ENCODE measurements at regions not wholly inside any gene's neighbourhood (a gene's known extent, or its start where the extent isn't known, plus 50 kb on each side); places are given as distances from the start of the nearest gene placed in this dataset.
A peak's percentile ranks its signal among the peaks of the same experiment; 100 is the strongest.
"Not testable (repeated sequence)": the region's sequence is repeated elsewhere in the genome, so short reads cannot be mapped to it uniquely, and the experiment has no call there.

DNA sequence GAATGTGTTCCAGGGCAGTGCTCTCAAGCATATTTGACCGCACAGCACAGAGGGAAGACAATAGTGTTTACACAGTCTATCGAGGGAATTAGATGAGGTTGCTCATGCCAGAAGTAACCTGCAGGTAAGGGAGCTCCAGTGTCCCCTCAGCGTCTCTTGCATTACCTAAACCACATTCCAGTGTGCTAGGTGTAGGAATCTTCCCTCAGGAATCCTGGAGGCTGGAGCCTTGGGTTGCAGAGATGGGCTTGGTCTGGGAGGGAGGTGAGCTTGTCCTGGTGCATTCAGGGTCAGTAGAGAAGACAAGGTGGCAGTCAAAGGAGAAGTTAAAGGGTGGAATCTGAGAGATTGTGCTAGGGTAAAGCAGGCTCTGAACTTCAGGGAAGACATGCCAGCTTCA lies 56.3 kb downstream of the SOX14 start:
- no peak for DNase-seq

GRCh38 chr3:137835096-137835495 lies 71.0 kb downstream of the SOX14 start:
- DNase-seq, result no peak

DNA sequence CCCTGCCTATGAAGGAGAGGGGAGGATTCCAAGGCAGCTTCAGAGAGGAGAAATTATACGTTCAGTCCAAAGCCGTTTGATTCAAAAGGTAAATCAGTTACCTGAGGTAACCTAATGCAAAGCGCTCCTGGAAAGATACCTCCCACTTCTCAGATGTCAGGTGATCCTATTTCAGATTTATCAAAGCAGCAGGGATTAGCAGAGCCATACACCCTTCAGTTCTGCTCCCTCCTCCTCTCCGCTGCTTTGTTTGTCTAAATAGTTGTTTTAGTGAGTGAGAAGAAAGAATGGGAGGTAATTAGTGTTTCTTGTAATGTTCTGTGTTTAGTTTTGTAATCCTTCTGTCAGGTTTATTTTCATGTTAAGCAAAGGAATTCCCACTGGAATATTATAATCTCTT lies 81.1 kb downstream of the SOX14 start:
- no peak for DNase-seq

DNA sequence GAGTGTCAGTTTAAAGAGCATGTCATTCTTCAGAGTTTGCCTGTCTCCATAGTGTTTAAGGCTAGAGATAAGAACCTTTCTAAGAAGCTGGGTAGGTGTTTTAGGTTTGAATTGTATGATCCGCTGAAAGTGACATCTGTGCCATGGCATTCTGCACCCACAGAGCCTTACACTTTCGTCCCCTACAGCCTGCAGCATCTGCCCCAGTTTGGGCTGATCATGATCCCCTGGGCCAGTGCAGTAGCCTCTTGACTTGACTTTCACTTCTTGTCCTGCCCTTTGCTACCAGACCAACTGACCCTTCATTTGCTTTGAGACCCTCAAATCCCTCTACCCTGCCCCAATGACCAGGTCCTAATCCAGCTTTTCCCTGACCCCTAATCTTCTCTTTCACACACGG lies 81.6 kb downstream of the SOX14 start:
- DNase-seq, result no peak

DNA sequence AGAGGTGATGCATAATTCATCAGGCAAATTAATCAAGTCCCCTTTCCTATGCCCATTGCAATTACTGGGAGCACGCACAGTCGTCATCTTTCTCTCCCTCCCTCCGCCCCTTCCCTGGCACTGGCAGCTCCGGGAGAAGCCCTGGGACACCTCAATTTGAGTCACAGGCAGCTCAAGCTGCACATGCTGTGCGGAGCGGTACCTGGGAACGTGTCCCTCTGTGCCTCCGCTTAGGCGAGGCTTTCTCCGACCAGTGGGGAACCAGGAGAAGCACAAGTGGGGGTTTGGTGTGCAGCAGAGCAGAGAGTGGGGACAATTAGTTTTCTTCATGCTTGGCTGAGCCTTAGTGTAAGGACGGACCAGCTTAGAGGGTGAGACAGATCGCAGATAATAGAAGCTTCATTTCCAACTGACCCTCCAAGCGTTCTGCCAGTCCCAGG lies 88.3 kb downstream of the SOX14 start:
- DNase-seq, result no peak

- no peak for DNase-seq
Observed at GRCh38 chr3:137854533-137855261, 90.6 kb downstream of the SOX14 start.

DNA sequence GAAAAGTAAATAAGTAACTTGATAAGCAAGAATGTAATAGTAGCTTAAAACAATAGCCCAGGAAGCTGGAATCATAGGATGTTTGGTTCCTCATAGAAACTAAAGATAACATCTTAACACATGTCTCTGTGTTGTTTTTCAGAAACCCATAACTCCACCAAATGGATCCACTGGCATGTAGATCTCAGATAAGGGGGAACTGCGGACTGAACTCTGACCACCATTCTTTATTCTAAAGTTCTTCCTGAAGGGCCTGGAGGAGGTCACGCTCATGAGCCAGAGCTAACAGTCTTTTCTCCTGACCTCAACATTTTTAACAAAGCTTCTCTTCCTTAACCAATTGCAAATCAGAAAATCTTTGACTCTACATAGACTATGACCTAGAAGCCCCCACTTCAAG lies 101.9 kb downstream of the SOX14 start:
- DNase-seq, result no peak

DNA sequence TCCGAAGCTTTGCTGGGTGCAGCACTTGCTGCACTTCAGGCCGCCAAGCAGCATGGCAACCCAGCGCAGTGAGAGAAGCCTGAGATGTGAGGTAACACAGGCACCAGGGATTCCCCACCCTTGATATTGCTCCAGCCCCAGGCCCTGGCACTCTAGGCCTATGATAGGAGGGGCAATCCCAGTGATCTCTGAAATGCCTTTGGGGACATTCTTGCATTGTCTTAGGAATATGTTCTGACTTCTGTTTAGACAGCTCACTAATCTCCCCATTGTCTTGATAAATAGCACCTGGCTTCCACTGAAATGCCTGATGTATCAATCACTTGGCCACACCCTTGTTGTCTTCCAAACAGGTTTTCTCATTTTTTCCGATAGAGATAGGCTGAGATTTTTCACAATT lies 102.8 kb downstream of the SOX14 start:
- no peak for DNase-seq

GRCh38 chr3:137867611-137868010 lies 103.5 kb downstream of the SOX14 start:
- DNase-seq, result no peak

- DNase-seq, result no peak
Observed at GRCh38 chr3:137869022-137869421, 104.9 kb downstream of the SOX14 start.

- DNase-seq, result not testable (repeated sequence)
Observed at GRCh38 chr3:137872589-137872988, 108.5 kb downstream of the SOX14 start.

DNA sequence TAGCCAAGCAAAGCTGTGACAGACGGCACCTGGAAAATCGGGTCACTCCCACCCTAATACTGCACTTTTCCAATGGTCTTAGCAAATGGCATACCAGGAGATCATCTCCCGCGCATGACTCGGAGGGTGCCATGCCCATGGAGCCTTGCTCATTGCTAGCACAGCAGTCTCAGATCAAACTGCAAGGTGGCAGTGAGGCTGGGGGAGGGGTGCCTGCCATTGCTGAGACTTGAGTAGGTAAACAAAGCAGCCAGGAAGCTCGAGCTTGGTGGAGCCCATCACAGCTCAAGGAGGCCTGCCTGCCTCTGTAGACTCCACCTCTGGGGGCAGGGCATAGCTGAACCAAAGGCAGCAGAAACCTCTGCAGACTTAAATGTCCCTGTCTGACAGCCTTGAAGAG lies 113.1 kb upstream of the CLDN18 start:
- not testable (repeated sequence) for DNase-seq

DNA sequence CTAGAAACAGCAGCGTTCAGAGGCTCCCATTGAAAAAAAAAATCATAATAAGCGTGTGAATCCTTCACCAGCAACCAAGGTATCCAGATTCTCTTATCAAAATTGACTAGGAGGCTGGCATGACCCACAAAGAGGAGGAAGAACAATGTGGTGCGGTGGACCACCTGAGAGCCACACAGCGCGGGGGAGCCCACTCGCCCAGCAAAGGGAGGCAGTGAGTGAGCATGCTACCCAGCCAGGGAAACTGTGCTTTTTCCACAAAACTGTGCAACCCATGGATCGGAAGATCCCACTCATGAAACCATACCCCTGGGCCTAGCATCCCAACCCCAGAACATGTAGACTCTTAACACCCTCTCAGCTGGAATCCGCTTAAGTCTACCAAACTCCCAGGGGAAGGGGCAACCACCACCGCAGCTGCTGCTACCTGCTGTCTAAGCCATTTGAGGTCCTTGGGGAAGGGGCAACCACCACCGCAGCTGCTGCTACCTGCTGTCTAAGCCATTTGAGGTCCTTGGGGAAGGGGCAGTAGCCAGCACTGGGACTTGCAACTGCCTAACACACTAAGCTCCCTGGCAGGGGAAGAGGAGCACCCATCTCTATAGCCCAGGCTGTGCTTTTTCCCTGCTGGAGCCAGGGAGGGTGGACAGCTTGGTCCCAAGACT lies 102.8 kb upstream of the CLDN18 start:
- no peak for DNase-seq

- DNase-seq, result no peak
Observed at GRCh38 chr3:137924628-137925027, 85.3 kb upstream of the CLDN18 start.

DNA sequence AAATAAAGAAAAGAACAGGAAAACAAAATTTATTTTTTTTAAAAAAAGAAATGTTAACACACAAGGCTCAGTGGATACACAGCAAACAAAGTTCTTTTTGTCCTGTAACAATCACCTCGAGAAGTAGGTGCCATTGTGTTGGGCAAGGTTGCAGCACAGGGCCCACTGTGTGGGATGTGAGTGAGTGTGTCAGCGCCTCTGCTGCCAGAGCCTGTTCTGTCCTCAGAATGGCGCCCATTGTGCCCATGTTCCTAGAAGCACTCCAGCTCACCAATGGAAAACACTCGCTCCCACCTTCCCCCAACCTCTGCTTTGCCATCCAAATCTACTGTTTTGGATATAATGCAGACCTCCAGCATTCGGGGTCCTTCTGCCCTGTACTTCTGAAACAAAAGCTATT lies 84.9 kb upstream of the CLDN18 start:
- no peak for DNase-seq

DNA sequence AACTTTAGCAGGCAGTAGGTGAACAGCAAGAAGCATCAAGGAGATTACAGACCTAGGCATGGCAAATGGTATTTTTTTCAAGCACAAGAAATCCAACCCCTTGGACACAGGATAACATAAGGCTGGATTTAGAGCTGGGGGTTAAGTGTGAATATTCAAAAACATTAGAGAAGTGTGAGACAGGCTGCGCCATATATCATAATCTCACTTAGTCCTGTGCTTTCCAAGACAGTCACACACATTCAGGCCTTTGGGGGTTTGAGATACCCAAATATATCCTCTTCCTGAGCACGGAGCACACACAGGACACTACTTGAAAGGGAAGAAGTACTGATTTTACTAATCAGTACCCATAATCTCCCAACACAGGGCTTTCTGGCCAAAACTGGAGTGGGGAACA lies 83.0 kb upstream of the CLDN18 start:
- DNase-seq, result no peak

GRCh38 chr3:137930976-137931375 lies 79.0 kb upstream of the CLDN18 start:
- DNase-seq, result no peak

DNA sequence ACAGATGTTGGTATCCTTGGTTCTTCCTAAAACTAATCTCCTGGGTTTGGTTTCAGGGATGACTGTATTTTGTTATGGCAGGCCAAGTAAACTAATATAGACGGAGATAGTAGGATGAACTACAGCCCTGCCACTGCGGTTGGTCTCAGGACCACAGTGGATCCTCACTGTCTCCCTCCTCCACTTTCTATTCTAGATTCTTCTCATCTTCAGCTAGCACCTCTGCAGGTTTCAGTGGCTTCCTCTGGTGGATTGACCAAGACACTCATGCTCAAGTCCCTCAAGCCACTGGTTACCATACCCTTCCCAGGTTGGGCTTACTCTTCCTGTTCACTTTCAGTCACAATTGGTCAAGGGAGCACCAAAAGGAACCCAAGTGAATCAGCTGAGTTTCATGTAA lies 71.1 kb upstream of the CLDN18 start:
- DNase-seq, result no peak

DNA sequence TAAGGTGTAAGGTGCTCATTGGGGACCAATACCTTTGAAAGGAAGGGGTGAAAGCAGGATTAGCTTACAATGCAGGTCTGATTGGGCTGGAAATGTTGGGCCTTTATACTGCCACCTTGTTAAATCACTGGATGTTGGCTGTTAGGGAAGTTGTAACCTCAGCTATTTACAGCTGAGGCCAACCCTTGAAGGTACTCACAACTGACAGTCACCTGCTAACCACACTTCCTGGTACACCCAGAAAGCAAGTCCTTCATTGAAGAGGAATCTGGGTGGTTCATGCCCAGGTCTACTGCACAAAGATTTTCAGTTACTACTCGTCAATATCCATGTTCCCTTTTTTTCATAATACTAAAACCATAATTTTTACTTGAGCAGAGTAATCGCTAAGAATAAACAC lies 65.4 kb upstream of the CLDN18 start:
- DNase-seq, result no peak

DNA sequence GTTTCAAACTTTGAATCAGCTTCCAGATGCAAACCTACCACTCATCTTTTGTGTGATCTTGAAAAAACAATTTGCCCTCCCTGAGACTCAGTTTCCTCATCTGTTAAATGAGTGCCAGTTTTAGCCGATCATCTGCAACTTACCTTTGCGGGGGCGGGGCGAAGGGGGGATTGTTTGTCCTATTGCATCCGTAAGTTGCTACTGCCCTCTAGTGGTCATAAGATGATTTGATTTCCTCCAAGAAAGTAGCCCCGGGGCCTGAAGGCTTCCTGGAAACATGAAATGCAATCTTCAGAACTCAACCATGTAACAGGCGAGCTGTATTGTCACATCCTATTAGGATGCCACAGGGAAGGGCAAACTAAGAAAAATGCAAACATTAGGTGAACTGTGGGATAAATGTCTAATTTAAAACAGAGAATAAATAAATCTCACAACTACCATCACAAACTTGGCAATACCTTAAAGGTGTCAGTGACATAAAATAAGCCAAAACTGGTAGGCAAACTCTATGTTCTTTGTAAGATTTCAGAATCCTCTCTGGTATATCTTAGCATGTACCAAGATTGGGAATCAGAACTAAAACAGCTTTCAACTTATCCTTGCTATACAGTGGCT lies 63.5 kb upstream of the CLDN18 start:
- DNase-seq, result peak; percentile 92

DNA sequence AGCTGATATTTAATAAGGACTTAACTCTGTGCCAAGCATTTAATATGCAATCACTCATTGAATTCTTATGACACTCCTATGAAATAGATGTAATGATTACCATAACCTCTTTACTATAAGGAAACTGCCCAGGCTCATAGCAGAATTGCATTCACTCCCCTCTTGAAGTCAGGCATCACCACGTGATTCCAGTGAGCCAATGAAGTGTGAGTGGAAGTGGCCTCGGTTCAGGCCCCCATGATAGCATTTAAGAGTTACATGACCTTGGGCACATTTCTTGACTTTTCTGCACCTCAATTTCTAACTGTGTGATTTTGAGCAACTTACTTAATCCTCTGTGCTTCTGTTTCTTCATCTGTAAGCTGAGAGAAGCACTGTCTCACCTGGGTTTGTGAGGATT lies 62.8 kb upstream of the CLDN18 start:
- DNase-seq, result no peak

DNA sequence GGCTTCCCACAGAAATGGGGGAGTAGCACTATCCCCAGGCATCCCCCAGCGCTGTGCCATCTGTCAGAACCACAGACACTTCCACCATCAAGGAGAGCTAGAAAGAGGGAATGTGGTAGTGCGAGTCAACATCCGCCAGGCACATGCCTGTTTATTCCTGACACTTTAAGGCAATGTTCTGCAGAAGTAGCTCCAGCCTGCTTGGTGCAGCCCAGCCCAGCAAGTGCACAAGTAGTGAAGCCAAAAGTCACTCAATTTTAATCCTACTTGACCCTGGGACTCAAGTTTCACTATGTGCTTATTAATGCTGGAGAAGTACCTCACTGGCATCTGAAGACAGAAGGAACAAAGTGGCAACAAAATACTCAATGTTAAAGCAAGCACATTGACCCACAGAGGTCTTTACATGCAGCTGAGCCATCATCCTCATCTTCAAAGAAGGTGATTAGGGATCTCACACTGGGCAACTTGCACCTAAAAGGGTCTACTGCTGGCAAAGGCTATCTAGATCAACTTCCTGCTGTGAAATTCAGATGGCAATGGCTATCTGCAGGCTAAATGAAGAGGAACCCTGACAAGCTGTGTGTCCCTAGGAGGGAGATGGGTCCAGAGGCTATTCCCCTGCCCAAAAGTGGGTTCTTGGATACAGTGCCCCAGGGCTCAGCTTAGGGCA lies 61.4 kb upstream of the CLDN18 start:
- DNase-seq, result no peak

DNA sequence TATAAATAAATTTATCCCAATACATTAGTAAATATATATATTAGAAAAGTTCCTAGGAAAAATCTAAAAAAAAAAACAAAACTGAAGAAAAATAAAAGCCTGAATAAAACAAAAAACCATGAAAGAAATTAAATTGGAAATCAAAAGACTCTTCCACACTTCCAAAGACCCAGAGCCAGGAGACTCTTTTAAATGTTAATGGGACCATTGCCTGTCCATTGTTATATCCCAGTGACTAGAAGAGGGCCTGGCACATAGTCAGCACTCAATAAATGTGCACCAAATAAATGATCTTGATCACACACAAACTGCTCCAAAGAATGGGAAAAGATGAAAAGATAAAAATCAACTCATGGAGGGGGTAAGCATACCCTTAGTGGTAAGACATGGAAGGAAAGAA lies 51.3 kb upstream of the CLDN18 start:
- DNase-seq, result no peak
